Activated B cell treated with CpG ODN at 0.5 μM for 24 hours (primary cell): ENCODE measurements at regions not wholly inside any gene's neighbourhood (a gene's known extent, or its start where the extent isn't known, plus 50 kb on each side); places are given as distances from the start of the nearest gene placed in this dataset.

Experiments used
- ATAC-seq: fragments of 200-7000 bp; cut with Tn5 transposase; one replicate; pipeline ENCODE4 v1.10.0; 2021; ENCODE audit warnings: low read depth, mild to moderate bottlenecking, moderate library complexity
- CTCF ChIA-PET: fragments of 350-600 bp; sonication (Branson Sonifier 250); formaldehyde crosslinking; loops from one replicate; lab custom pipeline; 2021; ENCODE audit warnings: antibody characterized with exemption; lab: Charles Lee
- POLR2A ChIA-PET: fragments of 350-600 bp; sonication (Branson Sonifier 250); formaldehyde crosslinking; loops from one replicate; lab custom pipeline; 2021; ENCODE audit warnings: antibody characterized with exemption; lab: Charles Lee
- DNase-seq: peaks from one replicate; pipeline ENCODE4 v3.0.0; 2022
- H3K27ac Mint-ChIP-seq: one replicate; pipeline ENCODE4 v1.8.0; 2020; ENCODE audit warnings: mixed read lengths
- H3K27me3 Mint-ChIP-seq: one replicate; pipeline ENCODE4 v1.8.0; 2021; ENCODE audit warnings: mixed read lengths
- H3K36me3 Mint-ChIP-seq: one replicate; pipeline ENCODE4 v1.8.0; 2021; ENCODE audit warnings: low read depth, mixed read lengths
- H3K4me1 Mint-ChIP-seq: one replicate; pipeline ENCODE4 v1.8.0; 2021; ENCODE audit warnings: mixed read lengths
- H3K4me3 Mint-ChIP-seq: one replicate; pipeline ENCODE4 v1.8.0; 2020; ENCODE audit warnings: mild to moderate bottlenecking, mixed read lengths
- H3K9me3 Mint-ChIP-seq: one replicate; pipeline ENCODE4 v1.8.0; 2020; ENCODE audit warnings: mixed read lengths
- intact Hi-C: fragments of 100-400 bp; cut with micrococcal nuclease; formaldehyde crosslinking; loops from one replicate; pipeline ENCODE4 v1.15.1; 2024
- TF ChIP-seq, protein P1 (sequence below): fragments of 200-600 bp; IDR thresholded peaks from one replicate; pipeline ENCODE4 v1.8.0; 2022; ENCODE audit warnings: antibody characterized with exemption, mild to moderate bottlenecking

DNA sequence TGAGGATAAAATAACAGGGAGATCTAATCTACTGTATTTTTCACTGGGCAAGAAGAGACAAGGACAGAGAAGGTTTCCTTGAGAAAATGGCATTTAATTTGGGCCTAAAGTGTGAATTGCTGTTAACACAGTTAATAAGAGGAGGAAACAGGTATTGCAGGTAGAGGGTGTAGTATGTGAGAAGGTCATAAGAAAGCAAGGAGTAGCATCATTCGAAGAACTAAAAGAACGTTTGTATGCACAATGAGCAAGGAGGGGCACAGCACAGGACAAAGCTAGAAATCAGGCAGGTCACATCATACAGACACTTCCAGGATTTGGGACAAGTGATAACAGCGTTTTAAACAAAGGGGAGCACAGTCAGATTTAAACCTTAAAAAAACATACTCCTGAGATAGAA is 85.1 kb upstream of the PLEKHA5 start:
- TF ChIP-seq, protein P1, sequence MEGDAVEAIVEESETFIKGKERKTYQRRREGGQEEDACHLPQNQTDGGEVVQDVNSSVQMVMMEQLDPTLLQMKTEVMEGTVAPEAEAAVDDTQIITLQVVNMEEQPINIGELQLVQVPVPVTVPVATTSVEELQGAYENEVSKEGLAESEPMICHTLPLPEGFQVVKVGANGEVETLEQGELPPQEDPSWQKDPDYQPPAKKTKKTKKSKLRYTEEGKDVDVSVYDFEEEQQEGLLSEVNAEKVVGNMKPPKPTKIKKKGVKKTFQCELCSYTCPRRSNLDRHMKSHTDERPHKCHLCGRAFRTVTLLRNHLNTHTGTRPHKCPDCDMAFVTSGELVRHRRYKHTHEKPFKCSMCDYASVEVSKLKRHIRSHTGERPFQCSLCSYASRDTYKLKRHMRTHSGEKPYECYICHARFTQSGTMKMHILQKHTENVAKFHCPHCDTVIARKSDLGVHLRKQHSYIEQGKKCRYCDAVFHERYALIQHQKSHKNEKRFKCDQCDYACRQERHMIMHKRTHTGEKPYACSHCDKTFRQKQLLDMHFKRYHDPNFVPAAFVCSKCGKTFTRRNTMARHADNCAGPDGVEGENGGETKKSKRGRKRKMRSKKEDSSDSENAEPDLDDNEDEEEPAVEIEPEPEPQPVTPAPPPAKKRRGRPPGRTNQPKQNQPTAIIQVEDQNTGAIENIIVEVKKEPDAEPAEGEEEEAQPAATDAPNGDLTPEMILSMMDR, result no peak
- Mint-ChIP-seq H3K4me1 (no peaks in the 10 kb centered on the region), H3K27ac (no peak overlapping the region), H3K36me3 (no peaks in the 10 kb centered on the region), H3K9me3 (peaks cover 4% of the 10 kb centered on the region), H3K27me3 (no peaks in the 10 kb centered on the region), H3K4me3 (no peak overlapping the region)
- DNase-seq (no peak), ATAC-seq (no peak)
- intact Hi-C loops, result no loop called here
- CTCF ChIA-PET, result no interaction called here
- POLR2A ChIA-PET, result no interaction called here

DNA sequence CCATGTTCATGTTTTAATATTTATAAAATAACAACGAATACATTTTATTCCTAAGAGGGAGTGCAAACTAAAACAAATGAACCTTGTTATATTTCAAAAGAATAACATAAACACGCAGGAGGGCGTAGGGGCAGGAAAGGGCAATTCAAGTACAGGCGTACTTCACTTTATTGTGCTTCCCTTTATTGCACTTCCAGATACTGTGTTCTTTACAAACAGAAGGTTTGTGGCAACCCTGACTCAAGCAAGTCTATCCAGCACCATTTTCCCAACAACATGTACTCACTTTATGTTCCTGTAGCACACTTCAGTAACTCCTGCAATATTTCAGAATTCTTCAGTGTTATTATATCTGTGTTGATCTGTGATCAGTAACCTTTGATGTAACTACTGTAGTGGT is 84.6 kb upstream of the PLEKHA5 start:
- TF ChIP-seq, protein P1, result no peak
- ATAC-seq (no peak), DNase-seq (no peak)
- H3K4me1 Mint-ChIP-seq, result no peaks in the 10 kb centered on the region
- H3K27me3 Mint-ChIP-seq, result no peaks in the 10 kb centered on the region
- no peak overlapping the region for H3K4me3 Mint-ChIP-seq
- intact Hi-C loops, result no loop called here
- CTCF ChIA-PET, result no interaction called here
- H3K9me3 Mint-ChIP-seq, result peaks cover 4% of the 10 kb centered on the region
- H3K27ac Mint-ChIP-seq, result no peak overlapping the region
- H3K36me3 Mint-ChIP-seq, result no peaks in the 10 kb centered on the region
- POLR2A ChIA-PET, result no interaction called here

DNA sequence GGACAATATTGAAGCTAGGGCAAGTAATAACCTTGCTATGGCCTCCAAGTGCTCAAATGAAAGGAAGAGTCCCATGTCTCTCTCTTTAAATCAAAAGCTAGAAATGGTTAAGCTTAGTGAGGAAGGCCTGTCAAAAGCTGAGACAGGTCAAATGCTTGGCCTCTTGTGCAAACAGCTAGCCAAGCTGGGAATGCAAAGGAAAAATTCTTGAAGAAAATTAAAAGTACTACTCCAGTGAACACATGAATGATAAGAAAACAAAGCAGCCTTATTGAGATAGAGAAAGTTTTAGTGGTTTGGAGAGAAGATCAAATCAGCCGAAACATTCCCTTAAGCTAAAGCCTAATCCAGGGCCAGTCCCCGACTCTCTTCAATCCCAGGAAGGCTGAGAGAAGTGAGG is 84.1 kb upstream of the PLEKHA5 start:
- H3K4me3 Mint-ChIP-seq, result no peak overlapping the region
- ChIA-PET CTCF (no interaction called here), POLR2A (no interaction called here)
- H3K27me3 Mint-ChIP-seq, result no peaks in the 10 kb centered on the region
- intact Hi-C loops, result no loop called here
- H3K9me3 Mint-ChIP-seq, result peaks cover 4% of the 10 kb centered on the region
- ATAC-seq, result no peak
- H3K4me1 Mint-ChIP-seq, result no peaks in the 10 kb centered on the region
- DNase-seq, result no peak
- H3K27ac Mint-ChIP-seq, result no peak overlapping the region
- TF ChIP-seq, protein P1, result no peak
- no peaks in the 10 kb centered on the region for H3K36me3 Mint-ChIP-seq

DNA sequence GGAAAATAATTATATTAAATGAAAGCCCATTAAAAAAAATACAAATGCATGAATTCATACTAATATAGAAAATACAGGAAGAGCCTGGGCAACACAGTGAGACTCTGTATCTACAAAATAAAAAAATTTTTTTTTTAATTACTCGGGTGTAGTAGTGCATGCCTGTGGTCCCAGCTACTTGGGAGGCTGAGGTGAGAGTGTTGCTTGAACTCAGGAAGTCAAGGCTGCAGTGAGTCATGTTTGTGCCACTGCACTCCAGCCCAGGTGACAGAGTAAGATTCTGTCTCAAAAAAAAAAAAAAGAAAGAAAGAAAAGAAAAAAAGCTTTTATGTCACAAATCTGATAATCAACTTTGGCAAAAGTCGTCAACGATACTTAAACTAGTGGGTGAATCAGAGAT is 80.6 kb upstream of the PLEKHA5 start:
- ChIA-PET POLR2A (no interaction called here), CTCF (no interaction called here)
- Mint-ChIP-seq H3K4me3 (no peak overlapping the region), H3K36me3 (no peaks in the 10 kb centered on the region), H3K9me3 (peaks cover 4% of the 10 kb centered on the region), H3K27me3 (no peaks in the 10 kb centered on the region), H3K4me1 (no peaks in the 10 kb centered on the region), H3K27ac (no peak overlapping the region)
- TF ChIP-seq, protein P1, result no peak
- DNase-seq (no peak), ATAC-seq (no peak)
- intact Hi-C loops, result no loop called here

DNA sequence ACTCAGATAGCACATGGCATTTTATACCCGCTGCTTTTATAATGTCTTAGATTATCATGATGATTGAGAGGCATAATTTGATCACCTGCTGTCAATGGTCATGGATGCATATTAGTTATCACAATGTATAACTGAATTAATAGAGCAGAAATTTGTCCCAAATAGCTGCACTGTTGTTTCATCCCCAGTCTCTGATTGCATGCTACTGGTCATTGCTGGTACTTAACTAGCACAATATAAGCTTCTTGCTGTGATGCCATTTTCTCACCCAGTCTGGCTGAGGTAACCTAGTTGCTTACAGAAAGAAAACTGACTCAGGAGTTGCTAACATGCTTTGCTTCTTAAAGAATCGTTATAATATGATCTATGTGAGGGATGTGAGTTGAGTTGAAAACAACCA is 76.8 kb upstream of the PLEKHA5 start:
- CTCF ChIA-PET, result no interaction called here
- Mint-ChIP-seq H3K9me3 (no peaks in the 10 kb centered on the region), H3K36me3 (no peaks in the 10 kb centered on the region), H3K4me3 (no peak overlapping the region), H3K27me3 (no peaks in the 10 kb centered on the region), H3K27ac (no peak overlapping the region), H3K4me1 (no peaks in the 10 kb centered on the region)
- TF ChIP-seq, protein P1, result no peak
- no peak for DNase-seq
- no peak for ATAC-seq
- intact Hi-C loops, result no loop called here
- POLR2A ChIA-PET, result no interaction called here
